ENCODE measurements at regions not wholly inside any gene's neighbourhood (a gene's known extent, or its start where the extent isn't known, plus 50 kb on each side); places are given as distances from the start of the nearest gene placed in this dataset.

GRCh38 chr1:229098903-229099578 lies 171.9 kb upstream of the RAB4A start:
- no peak for DNase-seq

- no peak for DNase-seq
Observed at GRCh38 chr1:229101011-229101871, 169.7 kb upstream of the RAB4A start.

DNA sequence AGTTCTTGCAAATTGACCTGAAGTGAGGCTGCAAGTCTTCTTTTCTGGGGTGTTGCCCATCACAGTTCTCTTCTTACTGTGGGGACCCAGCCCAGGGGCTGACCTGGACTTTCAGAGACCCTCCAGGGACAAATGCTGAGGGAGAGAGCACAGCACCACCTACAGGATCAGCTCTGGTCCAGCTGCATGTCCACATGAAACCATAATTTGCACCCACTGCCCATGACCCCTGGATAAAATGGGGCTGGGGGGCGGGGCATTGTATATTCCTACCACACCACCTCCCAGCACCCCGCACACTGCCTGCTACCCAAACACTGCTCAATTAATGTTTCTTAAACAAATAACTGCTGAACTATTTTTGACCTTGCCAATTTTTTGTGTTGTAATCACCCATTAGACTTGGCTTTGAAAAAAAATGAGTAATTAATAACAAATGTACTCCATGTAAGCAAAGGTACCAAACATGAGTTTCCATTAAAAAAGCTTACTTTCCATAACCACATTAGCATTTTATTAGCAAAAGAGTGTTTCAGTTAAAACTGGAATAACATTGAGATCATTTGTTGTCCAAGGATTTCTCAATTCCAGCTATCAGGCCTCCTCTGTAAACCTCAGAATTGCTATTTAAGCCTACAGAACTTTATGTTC lies 168.0 kb upstream of the RAB4A start:
- no peak for DNase-seq

GRCh38 chr1:229104654-229105053 lies 166.3 kb upstream of the RAB4A start:
- no peak for DNase-seq

DNA sequence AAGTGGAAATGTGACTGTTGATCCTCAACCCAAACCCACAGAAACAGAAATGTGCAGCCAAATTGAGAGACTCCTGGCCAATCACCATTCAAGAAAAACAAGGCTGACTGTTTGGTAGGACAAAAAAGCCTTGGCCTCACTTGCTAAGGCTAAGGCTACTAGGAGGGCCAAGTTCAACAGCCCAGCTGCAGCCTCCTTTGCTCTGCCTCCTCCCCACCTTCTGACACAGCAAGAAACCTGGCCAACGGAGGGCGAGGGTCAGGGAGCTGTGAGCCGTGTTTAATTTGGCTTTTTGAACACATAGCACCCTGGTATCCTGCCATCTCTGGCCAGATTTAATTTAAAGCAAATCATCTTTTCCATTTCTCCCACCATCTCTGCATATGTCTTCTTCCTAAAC lies 165.8 kb upstream of the RAB4A start:
- DNase-seq = no peak

DNA sequence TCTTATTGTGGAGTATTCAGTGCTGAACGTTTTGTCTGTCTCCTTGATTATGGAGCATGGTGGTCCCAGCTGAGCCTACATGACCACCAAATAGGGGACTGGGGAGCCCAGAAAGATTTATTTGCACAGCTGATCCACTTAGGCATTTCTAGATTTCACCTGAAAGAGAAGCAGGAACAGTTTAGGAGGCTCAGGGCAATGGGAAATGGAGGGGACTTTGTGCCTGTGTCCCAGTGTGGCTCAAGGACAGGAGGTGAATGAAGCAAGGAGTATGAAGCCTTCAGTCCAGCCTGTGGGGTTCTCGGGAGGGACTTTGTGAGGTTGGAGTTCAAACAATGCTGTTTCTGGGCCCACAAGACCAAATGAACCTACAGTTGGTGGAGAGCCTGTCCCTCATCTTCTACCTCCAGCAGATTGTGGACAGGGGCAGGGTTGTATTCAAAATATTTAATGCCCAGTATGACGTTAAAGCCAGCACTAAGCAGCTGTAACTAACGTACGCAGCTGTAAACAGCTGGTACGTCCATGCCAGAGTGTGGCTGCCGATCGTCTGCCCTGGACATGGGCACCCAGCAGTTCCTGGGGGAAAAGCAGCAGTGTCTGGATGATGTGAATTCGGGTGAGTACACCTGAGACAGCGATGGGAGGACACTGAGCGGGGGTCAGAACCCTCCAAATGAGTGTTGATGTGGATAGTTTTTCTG lies 164.9 kb upstream of the RAB4A start:
- DNase-seq = no peak

- no peak for DNase-seq
Observed at GRCh38 chr1:229106526-229107125, 164.3 kb upstream of the RAB4A start.

- no peak for DNase-seq
Observed at GRCh38 chr1:229107304-229107815, 163.6 kb upstream of the RAB4A start.

- no peak for DNase-seq
Observed at GRCh38 chr1:229107972-229108371, 162.9 kb upstream of the RAB4A start.

- no peak for DNase-seq
Observed at GRCh38 chr1:229108598-229109201, 162.2 kb upstream of the RAB4A start.

- no peak for DNase-seq
Observed at GRCh38 chr1:229109320-229109761, 161.6 kb upstream of the RAB4A start.

DNA sequence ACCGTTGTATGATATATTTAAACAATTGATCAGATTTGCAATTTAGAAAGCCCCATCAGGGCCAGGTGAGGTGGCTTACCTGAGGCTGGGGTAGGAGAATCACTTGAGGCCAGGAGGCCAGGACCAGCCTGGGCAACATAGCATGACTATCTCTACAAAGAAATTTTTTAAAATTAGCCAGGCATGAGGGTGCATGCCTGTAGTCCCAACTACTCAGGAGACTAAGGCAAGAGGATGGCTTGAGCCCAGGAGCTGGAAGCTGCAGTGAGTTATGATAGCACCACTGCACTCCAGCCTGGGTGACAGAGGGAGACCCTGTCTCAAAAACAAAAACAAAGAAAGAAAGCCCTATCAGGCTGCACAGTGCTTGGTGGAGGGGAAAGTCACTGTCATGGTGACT lies 159.9 kb upstream of the RAB4A start:
- DNase-seq = no peak

GRCh38 chr1:229111703-229112319 lies 159.1 kb upstream of the RAB4A start:
- DNase-seq = no peak

DNA sequence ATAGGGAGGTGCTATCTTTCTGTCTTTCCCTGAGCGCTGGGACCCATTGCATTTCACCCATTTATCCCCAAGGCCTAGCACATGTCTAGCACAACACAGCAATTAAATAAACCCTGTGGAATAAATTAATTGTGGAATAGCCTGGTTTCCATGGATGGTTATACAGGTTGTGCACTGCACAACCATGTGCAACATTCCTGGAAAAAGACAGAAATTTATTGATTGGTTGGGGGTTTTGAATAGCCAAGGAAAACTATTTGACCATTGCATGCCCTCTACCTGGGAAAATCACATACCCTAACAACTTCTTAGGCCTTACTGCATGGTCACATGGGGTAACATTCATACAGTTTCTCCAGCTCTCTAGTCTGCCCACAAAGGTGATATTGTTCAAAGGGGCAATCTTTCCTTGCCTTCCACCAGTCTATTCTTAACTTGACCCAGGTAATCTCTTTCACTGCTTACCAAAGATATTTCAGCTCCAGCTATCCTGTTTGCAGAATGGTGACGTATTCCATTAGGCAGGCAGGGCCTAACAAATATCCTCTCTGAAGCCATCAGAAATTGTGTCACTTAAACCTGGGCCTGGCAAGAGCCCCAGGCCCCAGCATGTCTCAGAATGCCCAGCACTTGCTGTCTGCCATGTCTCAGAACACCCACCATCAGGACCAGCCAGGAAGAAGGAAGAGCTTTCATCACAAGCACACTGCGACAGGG lies 157.9 kb upstream of the RAB4A start:
- no peak for DNase-seq

DNA sequence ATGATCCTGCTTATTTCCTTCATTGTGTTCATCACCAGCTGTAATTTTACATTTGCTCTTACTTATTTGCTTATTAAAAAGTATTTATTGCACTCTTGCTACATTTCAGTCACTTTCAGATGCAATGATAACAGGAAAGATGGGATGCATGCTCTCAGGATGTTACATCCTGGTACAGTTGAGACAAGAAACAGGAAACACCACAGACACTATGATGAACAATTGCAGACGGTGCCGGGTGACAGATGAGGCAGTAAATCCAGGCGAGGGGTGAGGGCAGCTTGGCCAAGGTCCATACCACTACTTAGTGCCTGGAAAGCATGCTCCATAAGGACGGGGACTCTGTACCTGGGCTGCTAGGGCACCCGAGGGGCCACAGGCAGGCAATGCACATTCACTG lies 156.6 kb upstream of the RAB4A start:
- no peak for DNase-seq

DNA sequence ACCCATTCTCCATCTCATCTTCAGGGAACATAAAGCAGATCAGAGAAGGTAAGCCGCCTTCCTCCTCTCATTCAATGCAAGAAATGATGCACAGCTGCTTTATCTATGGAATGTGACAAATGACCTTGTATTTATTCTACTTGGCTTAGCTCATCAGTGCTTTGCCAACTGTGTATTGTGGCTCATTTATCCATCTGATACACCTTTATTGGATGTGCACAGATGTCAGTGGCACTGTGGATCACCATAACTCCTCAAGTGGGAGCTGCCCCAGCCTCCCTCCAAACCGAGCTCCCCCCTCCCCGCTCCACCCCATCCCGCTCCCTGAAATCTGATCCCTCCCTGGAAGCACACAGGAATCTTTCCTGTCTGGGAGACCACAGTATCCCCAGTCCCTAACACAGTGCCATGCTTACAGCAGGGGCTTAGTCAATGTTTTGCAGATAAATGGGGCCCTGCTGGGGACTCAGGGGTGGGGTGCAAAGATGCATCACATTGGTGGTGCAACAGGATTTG lies 156.0 kb upstream of the RAB4A start:
- DNase-seq = no peak

DNA sequence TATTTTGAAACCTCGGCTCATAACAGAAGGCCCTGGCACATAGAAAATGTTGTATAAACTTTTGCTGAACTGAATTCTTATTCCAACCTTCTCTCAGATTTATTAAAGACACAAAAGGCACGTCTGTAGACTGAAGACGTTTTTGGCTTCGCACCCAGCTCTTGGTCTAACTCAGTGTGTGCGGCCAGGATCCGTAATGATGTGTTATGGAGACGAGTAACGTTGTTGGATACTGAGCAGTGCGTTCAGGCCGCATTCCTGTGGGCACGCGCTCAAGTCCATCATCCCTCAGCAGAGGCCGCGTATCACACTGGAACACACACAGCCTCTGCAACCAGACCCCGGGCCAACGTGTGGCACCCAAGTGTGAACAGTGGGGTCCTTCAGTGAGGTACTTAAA lies 154.8 kb upstream of the RAB4A start:
- DNase-seq = no peak

- DNase-seq = no peak
Observed at GRCh38 chr1:229117664-229118300, 153.1 kb upstream of the RAB4A start.

GRCh38 chr1:229118477-229119061 lies 152.3 kb upstream of the RAB4A start:
- no peak for DNase-seq

- DNase-seq = no peak
Observed at GRCh38 chr1:229119161-229119560, 151.8 kb upstream of the RAB4A start.
